ENCODE measurements at regions not wholly inside any gene's neighbourhood (a gene's known extent, or its start where the extent isn't known, plus 50 kb on each side); places are given as distances from the start of the nearest gene placed in this dataset.

DNA sequence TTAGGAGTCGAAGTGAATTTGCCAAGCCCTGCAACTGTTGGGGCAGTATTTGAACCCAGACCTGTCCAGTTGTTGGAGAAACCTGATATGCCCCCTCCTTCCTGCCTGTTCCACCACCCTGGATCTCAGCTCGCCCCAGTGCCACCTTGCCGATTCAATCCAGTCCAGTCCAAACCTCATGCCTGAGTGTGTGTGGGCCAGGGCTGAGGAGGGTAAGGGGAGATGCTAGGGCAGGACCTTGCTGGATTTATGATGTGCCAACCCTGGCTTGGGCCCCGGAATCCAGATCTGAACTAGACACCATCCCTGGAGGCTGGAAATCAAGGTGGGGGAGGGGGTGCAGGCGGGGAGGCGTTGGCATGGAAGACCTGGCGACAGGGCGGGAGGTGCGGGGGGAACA lies 98.9 kb upstream of the WNT4 start:
- Histone ChIP-seq H3K36me3 (replicated peaks in 1 of 2; ENCODE audit: control insufficient read depth in 1 of 2, insufficient read depth in 2 of 2, low read length in 2 of 2) (no peaks in the 10 kb centered on the region), H3K79me2 (ENCODE audit: insufficient read depth, low read length) (no peaks in the 10 kb centered on the region), H3K9me3 (replicated peaks in 1 of 2; ENCODE audit: control insufficient read depth in 1 of 2, insufficient read depth in 1 of 2, low read length in 2 of 2) (no peaks in the 10 kb centered on the region), H3K27me3 (ENCODE audit: control insufficient read depth in 2 of 2, insufficient read depth in 2 of 2, low read length in 2 of 2) (no peaks in the 10 kb centered on the region), H3K4me3 (replicated peaks in 1 of 3; ENCODE audit: low read depth in 2 of 3, low read length in 3 of 3) (no peak overlapping the region), H3K4me1 (ENCODE audit: control insufficient read depth in 1 of 2, insufficient read depth in 2 of 2, low read length in 2 of 2) (no peaks in the 10 kb centered on the region), H3K9ac (ENCODE audit: insufficient read depth, low read length, poor library complexity, severe bottlenecking) (no peak overlapping the region), H4K20me1 (ENCODE audit: insufficient read depth, low read length) (no peaks in the 10 kb centered on the region), H2AFZ (ENCODE audit: insufficient read depth, low read depth, low read length, poor library complexity, severe bottlenecking) (no peak overlapping the region), H3K27ac (ENCODE audit: low read depth in 1 of 2, low read length in 2 of 2) (no peak overlapping the region), H3K4me2 (replicated peaks; ENCODE audit: extremely low read depth, low read length, poor library complexity, severe bottlenecking) (no peak overlapping the region)
- 97% methylated on average over 6 of the region's 9 CpGs for whole genome bisulfite sequencing (ENCODE audit: insufficient coverage)
- DNase-seq: no peak
- H3K27ac Mint-ChIP-seq: no peak overlapping the region
- H3K4me1 Mint-ChIP-seq: no peaks in the 10 kb centered on the region
- H3K9me3 Mint-ChIP-seq: peaks cover 0 to 2% (median 0%) of the 10 kb centered on the region in 7 donors
- intact Hi-C loops (cut with micrococcal nuclease): no loop called here
- no peak overlapping the region for H3K4me3 Mint-ChIP-seq
- H3K27me3 Mint-ChIP-seq (ENCODE audit: low read depth in 3 of 3): peaks cover 3 to 8% (median 7%) of the 10 kb centered on the region in 3 donors
- H3K36me3 Mint-ChIP-seq: no peaks in the 10 kb centered on the region
- TF ChIP-seq, protein P1, sequence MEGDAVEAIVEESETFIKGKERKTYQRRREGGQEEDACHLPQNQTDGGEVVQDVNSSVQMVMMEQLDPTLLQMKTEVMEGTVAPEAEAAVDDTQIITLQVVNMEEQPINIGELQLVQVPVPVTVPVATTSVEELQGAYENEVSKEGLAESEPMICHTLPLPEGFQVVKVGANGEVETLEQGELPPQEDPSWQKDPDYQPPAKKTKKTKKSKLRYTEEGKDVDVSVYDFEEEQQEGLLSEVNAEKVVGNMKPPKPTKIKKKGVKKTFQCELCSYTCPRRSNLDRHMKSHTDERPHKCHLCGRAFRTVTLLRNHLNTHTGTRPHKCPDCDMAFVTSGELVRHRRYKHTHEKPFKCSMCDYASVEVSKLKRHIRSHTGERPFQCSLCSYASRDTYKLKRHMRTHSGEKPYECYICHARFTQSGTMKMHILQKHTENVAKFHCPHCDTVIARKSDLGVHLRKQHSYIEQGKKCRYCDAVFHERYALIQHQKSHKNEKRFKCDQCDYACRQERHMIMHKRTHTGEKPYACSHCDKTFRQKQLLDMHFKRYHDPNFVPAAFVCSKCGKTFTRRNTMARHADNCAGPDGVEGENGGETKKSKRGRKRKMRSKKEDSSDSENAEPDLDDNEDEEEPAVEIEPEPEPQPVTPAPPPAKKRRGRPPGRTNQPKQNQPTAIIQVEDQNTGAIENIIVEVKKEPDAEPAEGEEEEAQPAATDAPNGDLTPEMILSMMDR (IDR thresholded peaks at IDR 0.05): no peak

DNA sequence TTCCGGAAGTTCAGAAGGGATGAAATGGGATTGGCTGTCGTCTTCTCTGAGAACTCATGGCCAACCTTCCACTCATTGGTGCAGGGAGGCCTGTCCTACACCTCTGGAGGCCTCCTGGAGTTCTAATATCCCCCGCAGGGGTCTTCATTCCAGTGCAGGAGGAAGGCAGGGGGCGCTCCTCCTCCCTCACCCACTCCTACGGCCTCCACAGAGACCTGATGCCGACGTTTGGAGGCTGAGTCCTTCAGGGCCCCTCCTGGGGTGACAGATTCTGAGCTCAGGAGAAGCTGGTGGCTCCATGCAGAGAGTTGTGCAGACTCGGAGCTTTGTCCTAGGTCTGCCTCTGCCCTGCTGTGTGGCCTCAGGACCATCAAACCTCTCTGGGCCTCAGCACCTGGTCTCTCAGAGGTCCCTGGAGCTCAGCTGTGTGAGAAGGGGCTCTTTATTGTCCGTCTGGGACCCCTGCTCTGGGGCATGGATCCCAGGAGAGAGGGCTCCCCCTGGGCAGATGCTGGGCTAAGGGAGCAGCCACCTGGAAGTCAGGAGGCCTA lies 102.3 kb upstream of the WNT4 start:
- no peaks in the 10 kb centered on the region for H3K4me1 ChIP-seq (ENCODE audit: control insufficient read depth in 1 of 2, insufficient read depth in 2 of 2, low read length in 2 of 2)
- no peaks in the 10 kb centered on the region for H3K36me3 ChIP-seq (replicated peaks in 1 of 2; ENCODE audit: control insufficient read depth in 1 of 2, insufficient read depth in 2 of 2, low read length in 2 of 2)
- no peaks in the 10 kb centered on the region for H3K9me3 ChIP-seq (replicated peaks in 1 of 2; ENCODE audit: control insufficient read depth in 1 of 2, insufficient read depth in 1 of 2, low read length in 2 of 2)
- WGBS (ENCODE audit: insufficient coverage): 88% methylated on average over 5 of the region's 9 CpGs
- no peak overlapping the region for H3K9ac ChIP-seq (ENCODE audit: insufficient read depth, low read length, poor library complexity, severe bottlenecking)
- H3K79me2 ChIP-seq (ENCODE audit: insufficient read depth, low read length): no peaks in the 10 kb centered on the region
- peaks cover 3 to 10% (median 5%) of the 10 kb centered on the region in 3 donors for H3K27me3 Mint-ChIP-seq (ENCODE audit: low read depth in 3 of 3)
- H3K4me2 ChIP-seq (replicated peaks; ENCODE audit: extremely low read depth, low read length, poor library complexity, severe bottlenecking): no peak overlapping the region
- TF ChIP-seq, protein P1 (IDR thresholded peaks at IDR 0.05): no peak
- no peak overlapping the region for H3K27ac ChIP-seq (ENCODE audit: low read depth in 1 of 2, low read length in 2 of 2)
- H3K36me3 Mint-ChIP-seq: no peaks in the 10 kb centered on the region
- no peak overlapping the region for H3K4me3 Mint-ChIP-seq
- no peak for DNase-seq
- no peaks in the 10 kb centered on the region for H3K27me3 ChIP-seq (ENCODE audit: control insufficient read depth in 2 of 2, insufficient read depth in 2 of 2, low read length in 2 of 2)
- H3K27ac Mint-ChIP-seq: no peak overlapping the region
- H3K9me3 Mint-ChIP-seq: peaks cover 0 to 2% (median 0%) of the 10 kb centered on the region in 7 donors
- H2AFZ ChIP-seq (ENCODE audit: insufficient read depth, low read depth, low read length, poor library complexity, severe bottlenecking): no peak overlapping the region
- intact Hi-C loops (cut with micrococcal nuclease): no loop called here
- H3K4me3 ChIP-seq (replicated peaks in 1 of 3; ENCODE audit: low read depth in 2 of 3, low read length in 3 of 3): no peak overlapping the region
- H4K20me1 ChIP-seq (ENCODE audit: insufficient read depth, low read length): no peaks in the 10 kb centered on the region
- no peaks in the 10 kb centered on the region for H3K4me1 Mint-ChIP-seq

All from CD14-positive monocyte (primary cell).